GM12891 (cell line): ENCODE measurements at regions not wholly inside any gene's neighbourhood (a gene's known extent, or its start where the extent isn't known, plus 50 kb on each side); places are given as distances from the start of the nearest gene placed in this dataset.

Experiments used
- DNase-seq: peaks from one replicate; pipeline ENCODE4 v3.0.0; 2011; ENCODE audit warnings: low spot score; ENCODE audit not compliant: insufficient read length
- FAIRE-seq: peaks from 2 replicates; lab custom pipeline; 2011; peaks lifted over from hg19 to GRCh38; lab: Jason Lieb, UNC
- PAX5 ChIP-seq: IDR thresholded peaks from 2 replicates; pipeline ENCODE4 v1.6.1; 2011; ENCODE audit warnings: low read length, moderate library complexity, mild to moderate bottlenecking; ENCODE audit not compliant: insufficient read depth, severe bottlenecking
- POLR2A ChIP-seq: IDR thresholded peaks from 2 replicates; pipeline ENCODE4 v1.6.1; 2011; ENCODE audit warnings: low read depth, low read length, control low read depth
- POLR2AphosphoS5 ChIP-seq: IDR thresholded peaks from 2 replicates; pipeline ENCODE4 v1.6.1; 2011; ENCODE audit warnings: low read depth, low read length, control low read depth
- POU2F2 ChIP-seq: IDR thresholded peaks from 2 replicates; pipeline ENCODE4 v1.6.1; 2011; ENCODE audit warnings: low read depth, mild to moderate bottlenecking, control low read depth, low read length, moderate library complexity
- SPI1 ChIP-seq: IDR thresholded peaks from 2 replicates; pipeline ENCODE4 v1.6.1; 2011; ENCODE audit warnings: low read depth, low read length, control low read depth
- TAF1 ChIP-seq: IDR thresholded peaks from 2 replicates; pipeline ENCODE4 v1.6.1; 2011; ENCODE audit warnings: low read depth, low read length, control low read depth

DNA sequence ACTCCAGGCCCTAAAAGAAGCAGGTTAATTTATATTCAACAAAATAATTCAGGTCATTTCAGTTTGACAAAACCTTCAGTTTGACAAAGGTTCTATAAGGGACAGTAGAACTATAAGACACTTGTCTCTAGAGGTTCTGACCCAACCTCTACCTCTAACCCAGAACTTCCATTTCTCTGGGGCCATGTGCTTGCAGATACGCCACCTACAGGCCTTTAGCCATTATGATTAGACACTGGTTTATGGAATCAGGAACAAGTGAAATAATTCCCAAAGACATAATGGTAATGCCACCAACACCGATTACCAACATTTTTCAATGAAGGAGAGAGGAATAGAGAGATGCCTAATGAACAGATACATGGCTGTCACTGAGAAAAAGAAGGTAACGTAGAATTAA, 733.9 kb downstream of the PRELID2 start:
- no peak for TF ChIP-seq POLR2AphosphoS5
- no peak for TF ChIP-seq POLR2A
- no peak for TF ChIP-seq PAX5
- no peak for TF ChIP-seq POU2F2
- TF ChIP-seq SPI1 = no peak
- TF ChIP-seq TAF1 = no peak
- FAIRE-seq (no peak), DNase-seq (no peak)

- FAIRE-seq = no peak
- TF ChIP-seq POLR2A (no peak), TAF1 (no peak), POLR2AphosphoS5 (no peak), POU2F2 (no peak), SPI1 (no peak), PAX5 (no peak)
These were observed 745.0 kb downstream of the PRELID2 start for GRCh38 chr5:145090115-145090514.

GRCh38 chr5:145084834-145085233, 750.3 kb downstream of the PRELID2 start:
- no peak for DNase-seq
- no peak for TF ChIP-seq POLR2A
- TF ChIP-seq SPI1 = no peak
- TF ChIP-seq TAF1 = no peak
- no peak for TF ChIP-seq POU2F2
- no peak for TF ChIP-seq POLR2AphosphoS5
- TF ChIP-seq PAX5 = no peak
- FAIRE-seq = no peak

More at GRCh38 chr5:145090115-145090514, 745.0 kb downstream of the PRELID2 start:
- DNase-seq = no peak

GRCh38 chr5:145077028-145077427, 758.1 kb downstream of the PRELID2 start:
- FAIRE-seq (no peak), DNase-seq (no peak)
- no peak for TF ChIP-seq TAF1
- no peak for TF ChIP-seq PAX5
- no peak for TF ChIP-seq POLR2A
- TF ChIP-seq SPI1 = no peak

- FAIRE-seq (no peak), DNase-seq (no peak)
- no peak for TF ChIP-seq POLR2AphosphoS5
These were observed 759.1 kb downstream of the PRELID2 start for GRCh38 chr5:145076040-145076439.

DNA sequence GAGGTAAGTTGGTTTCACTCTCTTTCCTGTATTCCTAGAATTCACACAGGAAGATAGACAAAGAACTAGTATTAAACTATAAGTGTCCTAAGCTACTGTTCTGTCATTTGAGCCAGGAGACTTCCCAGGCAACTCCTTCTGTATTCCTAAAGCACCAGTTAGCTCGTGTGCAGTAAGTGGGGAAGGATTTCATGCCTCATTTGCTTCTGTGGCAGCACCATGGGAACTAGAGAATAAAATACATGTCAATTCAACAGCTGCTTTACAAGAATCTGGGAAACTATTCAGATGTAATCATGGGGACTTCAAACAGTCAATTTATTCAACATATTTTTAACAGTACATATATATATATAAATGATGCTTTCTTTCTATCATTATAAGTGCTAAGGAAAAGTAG, 762.3 kb downstream of the PRELID2 start:
- TF ChIP-seq POLR2AphosphoS5 (no peak), SPI1 (no peak), TAF1 (no peak), POU2F2 (no peak), POLR2A (no peak), PAX5 (no peak)
- FAIRE-seq (no peak), DNase-seq (no peak)

DNA sequence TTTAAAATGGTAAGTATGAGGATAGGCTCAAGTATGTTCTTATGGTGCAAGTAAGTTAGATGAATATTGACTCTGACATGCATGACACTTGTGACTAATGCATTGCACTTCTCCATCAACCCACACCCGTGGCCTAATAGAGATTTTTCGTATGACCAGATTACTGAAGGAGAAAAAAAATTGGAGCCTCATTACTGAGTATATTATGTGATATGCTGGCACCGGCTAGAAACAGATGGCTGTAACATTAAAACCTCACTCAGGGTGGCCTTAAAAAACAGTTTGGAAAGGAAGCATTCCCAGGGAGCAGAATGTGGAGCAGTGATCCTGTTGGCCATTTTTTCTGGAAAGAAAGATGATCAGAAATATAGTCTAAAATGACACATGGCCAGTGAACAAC, 766.4 kb downstream of the PRELID2 start:
- no peak for FAIRE-seq
- no peak for TF ChIP-seq PAX5
- TF ChIP-seq SPI1 = no peak
- no peak for TF ChIP-seq POU2F2
- TF ChIP-seq TAF1 = no peak
- DNase-seq = no peak

GRCh38 chr5:145062280-145063062, 772.7 kb downstream of the PRELID2 start:
- no peak for DNase-seq
- TF ChIP-seq PAX5 = no peak
- TF ChIP-seq SPI1 = no peak
- no peak for TF ChIP-seq POU2F2
- no peak for TF ChIP-seq TAF1
- no peak for TF ChIP-seq POLR2A
- no peak for TF ChIP-seq POLR2AphosphoS5
- FAIRE-seq = no peak

DNA sequence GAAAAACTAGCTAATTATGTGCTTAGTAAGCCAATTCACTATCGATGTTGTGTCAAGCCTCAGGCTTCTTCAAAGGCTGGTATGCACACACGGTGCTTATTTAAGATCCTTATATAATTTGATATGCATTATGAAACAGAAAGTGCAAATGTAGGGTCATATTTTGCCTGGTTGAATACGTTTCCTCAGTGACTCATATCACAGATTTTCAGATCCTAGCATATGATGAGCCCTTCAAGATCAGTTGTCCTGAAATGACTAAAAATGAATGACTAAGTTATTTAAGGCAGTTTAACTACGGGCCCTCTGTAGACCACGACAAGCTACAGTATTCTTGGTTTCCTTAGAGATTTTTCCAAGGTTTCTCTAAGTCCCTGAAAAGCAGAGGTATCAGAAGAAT, 778.3 kb downstream of the PRELID2 start:
- no peak for FAIRE-seq
- peak; percentile 8 for DNase-seq
- TF ChIP-seq POLR2A = no peak
- 0 out of 2 replicates have a peak, but pooled peaks have one; percentile 34 for TF ChIP-seq SPI1
- TF ChIP-seq POLR2AphosphoS5 = no peak
- TF ChIP-seq POU2F2 = no peak
- no peak for TF ChIP-seq PAX5
- no peak for TF ChIP-seq TAF1

GRCh38 chr5:145050181-145050580, 785.0 kb downstream of the PRELID2 start:
- DNase-seq = no peak
- TF ChIP-seq TAF1 (no peak), SPI1 (no peak), PAX5 (no peak), POLR2AphosphoS5 (no peak), POU2F2 (no peak), POLR2A (no peak)
- FAIRE-seq = no peak
